ENCODE measurements at regions not wholly inside any gene's neighbourhood (a gene's known extent, or its start where the extent isn't known, plus 50 kb on each side); places are given as distances from the start of the nearest gene placed in this dataset.
A peak's percentile ranks its signal among the peaks of the same experiment; 100 is the strongest.

DNA sequence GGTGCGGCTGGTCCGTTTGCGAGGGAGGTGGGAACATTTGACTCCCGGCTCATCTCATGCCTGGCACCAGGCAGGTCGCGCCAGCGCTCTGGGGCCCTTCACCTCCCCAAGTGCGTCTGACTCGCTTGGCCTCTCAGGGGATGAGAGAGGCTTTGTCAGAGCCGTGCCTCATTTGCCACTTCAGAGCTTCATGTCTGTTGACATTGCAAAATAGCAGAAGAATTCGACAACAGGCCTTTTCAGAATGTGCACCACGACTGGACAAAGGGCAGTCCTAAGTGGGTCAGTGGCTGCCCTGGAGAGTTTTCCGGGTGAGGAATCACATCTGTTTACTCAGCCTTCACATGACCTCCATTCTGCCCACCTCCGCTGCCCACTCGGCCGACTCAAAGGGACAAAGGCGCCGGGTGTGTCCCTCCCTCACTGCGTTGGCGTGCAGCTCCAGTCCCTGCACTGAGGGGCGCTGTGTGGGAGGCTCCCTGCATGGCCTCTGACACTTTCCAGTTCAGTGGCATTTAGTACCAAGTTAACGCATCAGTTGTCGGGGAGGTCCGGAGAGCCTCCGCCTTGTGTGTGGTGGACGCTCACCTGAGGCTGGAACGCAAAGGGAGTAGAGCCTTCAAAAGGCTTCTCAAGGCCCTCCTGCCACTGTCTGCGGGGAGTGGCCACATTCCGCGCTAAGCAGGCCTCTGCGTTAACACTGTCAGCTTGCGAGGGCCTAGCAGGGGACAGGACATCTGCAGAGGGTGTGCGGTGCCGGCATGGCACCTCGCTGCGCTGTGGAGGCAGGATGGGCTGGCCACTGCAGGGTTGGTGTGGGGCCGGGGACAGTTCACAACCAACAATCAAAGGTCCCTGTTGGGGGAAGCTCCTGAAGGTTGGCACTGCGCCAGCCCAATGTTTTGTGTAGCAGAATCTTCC is 171.5 kb downstream of the NXNL2 start (continued):
- TF ChIP-seq, protein P1, sequence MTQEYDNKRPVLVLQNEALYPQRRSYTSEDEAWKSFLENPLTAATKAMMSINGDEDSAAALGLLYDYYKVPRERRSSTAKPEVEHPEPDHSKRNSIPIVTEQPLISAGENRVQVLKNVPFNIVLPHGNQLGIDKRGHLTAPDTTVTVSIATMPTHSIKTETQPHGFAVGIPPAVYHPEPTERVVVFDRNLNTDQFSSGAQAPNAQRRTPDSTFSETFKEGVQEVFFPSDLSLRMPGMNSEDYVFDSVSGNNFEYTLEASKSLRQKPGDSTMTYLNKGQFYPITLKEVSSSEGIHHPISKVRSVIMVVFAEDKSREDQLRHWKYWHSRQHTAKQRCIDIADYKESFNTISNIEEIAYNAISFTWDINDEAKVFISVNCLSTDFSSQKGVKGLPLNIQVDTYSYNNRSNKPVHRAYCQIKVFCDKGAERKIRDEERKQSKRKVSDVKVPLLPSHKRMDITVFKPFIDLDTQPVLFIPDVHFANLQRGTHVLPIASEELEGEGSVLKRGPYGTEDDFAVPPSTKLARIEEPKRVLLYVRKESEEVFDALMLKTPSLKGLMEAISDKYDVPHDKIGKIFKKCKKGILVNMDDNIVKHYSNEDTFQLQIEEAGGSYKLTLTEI (CRISPR knock-in tag; conservative IDR thresholded peaks at IDR 0.05) = no peak
- TF ChIP-seq ZNF331 (CRISPR knock-in tag; IDR thresholded peaks at IDR 0.05) (peak; percentile 83; the same call in 1 of the 2 replicates), MYC (CRISPR knock-in tag; IDR thresholded peaks at IDR 0.05; ENCODE audit: borderline replicate concordance) (peak; percentile 56; the same call in 1 of the 2 replicates), ZNF605 (CRISPR knock-in tag; IDR thresholded peaks at IDR 0.05) (peak; percentile 50; the same call in 1 of the 2 replicates), ETV5 (CRISPR knock-in tag; IDR thresholded peaks at IDR 0.05; ENCODE audit: borderline replicate concordance) (peak; percentile 69), JUND (CRISPR knock-in tag; IDR thresholded peaks at IDR 0.05) (no peak), ZBTB1 (CRISPR knock-in tag; IDR thresholded peaks at IDR 0.05; ENCODE audit: borderline replicate concordance) (0 out of 2 replicates have a peak, but pooled peaks have one; percentile 30), SIX1 (CRISPR knock-in tag; IDR thresholded peaks at IDR 0.05; ENCODE audit: borderline replicate concordance) (peak; percentile 47; the same call in 1 of the 2 replicates), ATM (IDR thresholded peaks at IDR 0.05; ENCODE audit: borderline replicate concordance) (no peak), ZMAT3 (CRISPR knock-in tag; conservative IDR thresholded peaks at IDR 0.05) (peak; percentile 53; the same call in 1 of the 2 replicates), JUN (CRISPR knock-in tag; IDR thresholded peaks at IDR 0.05) (peak; percentile 71; the same call in 1 of the 2 replicates), PHF8 (CRISPR knock-in tag; IDR thresholded peaks at IDR 0.05) (peak; percentile 61; the same call in 1 of the 2 replicates), EED (CRISPR knock-in tag; IDR thresholded peaks at IDR 0.05) (peak; percentile 52; the same call in 1 of the 2 replicates), ZSCAN31 (CRISPR knock-in tag; IDR thresholded peaks at IDR 0.05; ENCODE audit: low read depth) (peak; percentile 65)
- TF ChIP-seq, protein P2, sequence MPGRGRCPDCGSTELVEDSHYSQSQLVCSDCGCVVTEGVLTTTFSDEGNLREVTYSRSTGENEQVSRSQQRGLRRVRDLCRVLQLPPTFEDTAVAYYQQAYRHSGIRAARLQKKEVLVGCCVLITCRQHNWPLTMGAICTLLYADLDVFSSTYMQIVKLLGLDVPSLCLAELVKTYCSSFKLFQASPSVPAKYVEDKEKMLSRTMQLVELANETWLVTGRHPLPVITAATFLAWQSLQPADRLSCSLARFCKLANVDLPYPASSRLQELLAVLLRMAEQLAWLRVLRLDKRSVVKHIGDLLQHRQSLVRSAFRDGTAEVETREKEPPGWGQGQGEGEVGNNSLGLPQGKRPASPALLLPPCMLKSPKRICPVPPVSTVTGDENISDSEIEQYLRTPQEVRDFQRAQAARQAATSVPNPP (CRISPR knock-in tag; IDR thresholded peaks at IDR 0.05) = no peak
- TF ChIP-seq, protein P3, sequence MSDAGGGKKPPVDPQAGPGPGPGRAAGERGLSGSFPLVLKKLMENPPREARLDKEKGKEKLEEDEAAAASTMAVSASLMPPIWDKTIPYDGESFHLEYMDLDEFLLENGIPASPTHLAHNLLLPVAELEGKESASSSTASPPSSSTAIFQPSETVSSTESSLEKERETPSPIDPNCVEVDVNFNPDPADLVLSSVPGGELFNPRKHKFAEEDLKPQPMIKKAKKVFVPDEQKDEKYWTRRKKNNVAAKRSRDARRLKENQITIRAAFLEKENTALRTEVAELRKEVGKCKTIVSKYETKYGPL (CRISPR knock-in tag; IDR thresholded peaks at IDR 0.05) = no peak
- TF ChIP-seq, protein P4, sequence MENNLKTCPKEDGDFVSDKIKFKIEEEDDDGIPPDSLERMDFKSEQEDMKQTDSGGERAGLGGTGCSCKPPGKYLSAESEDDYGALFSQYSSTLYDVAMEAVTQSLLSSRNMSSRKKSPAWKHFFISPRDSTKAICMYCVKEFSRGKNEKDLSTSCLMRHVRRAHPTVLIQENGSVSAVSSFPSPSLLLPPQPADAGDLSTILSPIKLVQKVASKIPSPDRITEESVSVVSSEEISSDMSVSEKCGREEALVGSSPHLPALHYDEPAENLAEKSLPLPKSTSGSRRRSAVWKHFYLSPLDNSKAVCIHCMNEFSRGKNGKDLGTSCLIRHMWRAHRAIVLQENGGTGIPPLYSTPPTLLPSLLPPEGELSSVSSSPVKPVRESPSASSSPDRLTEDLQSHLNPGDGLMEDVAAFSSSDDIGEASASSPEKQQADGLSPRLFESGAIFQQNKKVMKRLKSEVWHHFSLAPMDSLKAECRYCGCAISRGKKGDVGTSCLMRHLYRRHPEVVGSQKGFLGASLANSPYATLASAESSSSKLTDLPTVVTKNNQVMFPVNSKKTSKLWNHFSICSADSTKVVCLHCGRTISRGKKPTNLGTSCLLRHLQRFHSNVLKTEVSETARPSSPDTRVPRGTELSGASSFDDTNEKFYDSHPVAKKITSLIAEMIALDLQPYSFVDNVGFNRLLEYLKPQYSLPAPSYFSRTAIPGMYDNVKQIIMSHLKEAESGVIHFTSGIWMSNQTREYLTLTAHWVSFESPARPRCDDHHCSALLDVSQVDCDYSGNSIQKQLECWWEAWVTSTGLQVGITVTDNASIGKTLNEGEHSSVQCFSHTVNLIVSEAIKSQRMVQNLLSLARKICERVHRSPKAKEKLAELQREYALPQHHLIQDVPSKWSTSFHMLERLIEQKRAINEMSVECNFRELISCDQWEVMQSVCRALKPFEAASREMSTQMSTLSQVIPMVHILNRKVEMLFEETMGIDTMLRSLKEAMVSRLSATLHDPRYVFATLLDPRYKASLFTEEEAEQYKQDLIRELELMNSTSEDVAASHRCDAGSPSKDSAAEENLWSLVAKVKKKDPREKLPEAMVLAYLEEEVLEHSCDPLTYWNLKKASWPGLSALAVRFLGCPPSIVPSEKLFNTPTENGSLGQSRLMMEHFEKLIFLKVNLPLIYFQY (CRISPR knock-in tag; IDR thresholded peaks at IDR 0.05; ENCODE audit: borderline replicate concordance) = peak; percentile 72; the same call in 1 of the 2 replicates
- TF ChIP-seq, protein P5, sequence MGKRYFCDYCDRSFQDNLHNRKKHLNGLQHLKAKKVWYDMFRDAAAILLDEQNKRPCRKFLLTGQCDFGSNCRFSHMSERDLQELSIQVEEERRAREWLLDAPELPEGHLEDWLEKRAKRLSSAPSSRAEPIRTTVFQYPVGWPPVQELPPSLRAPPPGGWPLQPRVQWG (CRISPR knock-in tag; IDR thresholded peaks at IDR 0.05; ENCODE audit: borderline replicate concordance, low read depth) = no peak
